ENCODE measurements at regions not wholly inside any gene's neighbourhood (a gene's known extent, or its start where the extent isn't known, plus 50 kb on each side); places are given as distances from the start of the nearest gene placed in this dataset.
"Not testable (repeated sequence)": the region's sequence is repeated elsewhere in the genome, so short reads cannot be mapped to it uniquely, and the experiment has no call there.

GRCh38 chr3:76537857-76538256 is 502.0 kb upstream of the ROBO2 start:
- TF ChIP-seq CTCF, EZH2phosphoT487 (IDR thresholded peaks at IDR 0.05): not testable (repeated sequence)
